Heart left ventricle (tissue), 13 donors: ENCODE measurements at regions not wholly inside any gene's neighbourhood (a gene's known extent, or its start where the extent isn't known, plus 50 kb on each side); places are given as distances from the start of the nearest gene placed in this dataset.

Source experiments
- CTCF ChIP-seq, 12 donors: fragments of 200-600 bp; sonication (generic) in 4 of 12; IDR thresholded peaks; one replicate each; pipeline versions ENCODE4 v1.5.0 to v1.8.0; 2018 to 2022; ENCODE audit warnings: antibody characterized with exemption in 12 of 12, mild to moderate bottlenecking in 5 of 12
- POLR2A ChIP-seq, 2 donors: fragments of 450-650 bp; IDR thresholded peaks; one replicate each; pipeline ENCODE4 v1.6.1; 2017; ENCODE audit warnings: antibody characterized with exemption in 2 of 2, mild to moderate bottlenecking in 2 of 2, moderate library complexity in 2 of 2
- donor health status: ischemic (EF 13 %, LVEDD 7.1; RV severe dilation, severe dysfunction).
- donor health status: DM: no; HTN: yes; CAD: no.
- donor health status: DM: no; HTN: no; CAD: no.
- donor health status: ischemic (EF 25% LVEDD 6.9; RV normal size, moderate dysfunction).
- donor health status: ischemic (EF 25% LVEDD 5.7; RV mildly dilated, moderate dysfunction).
- donor health status: ischemic (EF 35%, LVEDD 5.7; RV mildly dilated, moderate dysfunction).
- donor health status: nonischemic (EF 11% LVEDD 7.7; RV severe dilation, severe dysfunction).
- donor health status: DM: yes; HTN: yes; CAD: no.
- donor health status: PGD.
- donor health status: ischemic (EF 29% LVEDD 5.4; RV normal size, mild dysfunction).
- donor health status: nonischemic (EF 23%, LVEDD 6.1; RV moderate dilation, normal function).

- TF ChIP-seq POLR2A (IDR thresholded peaks at IDR 0.05) (no peak), CTCF (IDR thresholded peaks at IDR 0.05) (no peak)
Measured at GRCh38 chr2:88868861-88869260, 177.4 kb downstream of the RPIA start.
